Ascending aorta (tissue), 2 donors: ENCODE measurements at regions not wholly inside any gene's neighbourhood (a gene's known extent, or its start where the extent isn't known, plus 50 kb on each side); places are given as distances from the start of the nearest gene placed in this dataset.

Source experiments
- DNase-seq, 2 donors: peaks; one replicate each; pipeline ENCODE4 v3.0.0-alpha.2; 2019; ENCODE audit warnings: low spot score in 2 of 2
- H3K27ac ChIP-seq, 2 donors: fragments of 200-600 bp; sonication (generic); one replicate each; pipeline ENCODE4 v1.5.1; 2016 to 2017; ENCODE audit warnings: mild to moderate bottlenecking in 1 of 2
- H3K27me3 ChIP-seq: fragments of 200-600 bp; sonication (generic); one replicate; pipeline ENCODE4 v1.5.1; 2017
- H3K36me3 ChIP-seq, 2 donors: fragments of 200-600 bp; sonication (generic); one replicate each; pipeline ENCODE4 v1.5.1; 2016
- H3K4me1 ChIP-seq, 2 donors: fragments of 200-600 bp; sonication (generic); one replicate each; pipeline ENCODE4 v1.5.1; 2016 to 2017; ENCODE audit warnings: mild to moderate bottlenecking in 1 of 2
- H3K4me3 ChIP-seq, 2 donors: fragments of 200-600 bp; sonication (generic); one replicate each; pipeline ENCODE4 v1.5.1; 2016 to 2017; ENCODE audit warnings: mild to moderate bottlenecking in 1 of 2
- H3K9me3 ChIP-seq, 2 donors: fragments of 200-600 bp; sonication (generic); one replicate each; pipeline ENCODE4 v1.5.1; 2016
- intact Hi-C: fragments of 100-400 bp; cut with DNase I; formaldehyde crosslinking; loops from one replicate; pipeline ENCODE4 v1.15.1; 2023
- TF ChIP-seq, protein P1 (sequence below), 3 experiments: fragments of 200-600 bp in 2 of 3; fragments of 450-650 bp in 1 of 3; sonication (generic) in 2 of 3; IDR thresholded peaks; one replicate each; pipeline ENCODE4 v1.5.1; 2016 to 2019; ENCODE audit warnings: antibody characterized with exemption in 3 of 3, mild to moderate bottlenecking in 1 of 3, moderate library complexity in 1 of 3

DNA sequence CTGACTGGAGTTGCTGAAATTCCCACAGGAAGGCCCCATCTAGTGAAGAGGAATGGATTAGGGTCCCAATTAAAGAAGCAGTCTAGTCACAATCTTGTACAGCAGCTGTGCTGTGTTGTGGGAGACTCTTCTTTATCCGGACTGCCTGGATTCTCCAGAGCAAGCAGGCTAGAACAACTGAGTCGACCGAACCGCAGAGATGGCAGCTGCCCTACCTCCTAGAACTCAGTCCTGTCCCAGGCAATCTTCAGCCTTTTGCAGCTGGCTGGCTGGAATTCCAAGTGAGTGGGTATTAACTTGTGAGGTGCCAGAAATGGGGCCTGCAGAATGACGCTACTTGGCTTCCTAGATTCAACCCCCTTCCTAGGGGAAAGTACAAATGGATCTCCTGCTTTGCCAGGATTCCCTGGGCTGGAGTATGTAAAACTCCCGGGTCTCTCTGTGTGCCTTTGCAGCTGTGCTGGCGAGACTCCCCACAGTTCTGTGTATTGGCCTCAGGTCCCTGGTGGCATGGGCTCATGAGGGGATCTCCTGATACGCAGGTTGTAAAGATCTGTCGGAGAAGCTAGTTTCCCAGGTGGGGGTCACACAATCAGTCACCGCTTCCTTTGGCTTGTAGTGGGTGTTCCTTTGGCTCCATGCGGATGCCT is 1952.6 kb upstream of the LRRTM1 start:
- no peaks in the 10 kb centered on the region for H3K36me3 ChIP-seq
- no peak overlapping the region for H3K27ac ChIP-seq
- no peak overlapping the region for H3K4me3 ChIP-seq
- TF ChIP-seq, protein P1, sequence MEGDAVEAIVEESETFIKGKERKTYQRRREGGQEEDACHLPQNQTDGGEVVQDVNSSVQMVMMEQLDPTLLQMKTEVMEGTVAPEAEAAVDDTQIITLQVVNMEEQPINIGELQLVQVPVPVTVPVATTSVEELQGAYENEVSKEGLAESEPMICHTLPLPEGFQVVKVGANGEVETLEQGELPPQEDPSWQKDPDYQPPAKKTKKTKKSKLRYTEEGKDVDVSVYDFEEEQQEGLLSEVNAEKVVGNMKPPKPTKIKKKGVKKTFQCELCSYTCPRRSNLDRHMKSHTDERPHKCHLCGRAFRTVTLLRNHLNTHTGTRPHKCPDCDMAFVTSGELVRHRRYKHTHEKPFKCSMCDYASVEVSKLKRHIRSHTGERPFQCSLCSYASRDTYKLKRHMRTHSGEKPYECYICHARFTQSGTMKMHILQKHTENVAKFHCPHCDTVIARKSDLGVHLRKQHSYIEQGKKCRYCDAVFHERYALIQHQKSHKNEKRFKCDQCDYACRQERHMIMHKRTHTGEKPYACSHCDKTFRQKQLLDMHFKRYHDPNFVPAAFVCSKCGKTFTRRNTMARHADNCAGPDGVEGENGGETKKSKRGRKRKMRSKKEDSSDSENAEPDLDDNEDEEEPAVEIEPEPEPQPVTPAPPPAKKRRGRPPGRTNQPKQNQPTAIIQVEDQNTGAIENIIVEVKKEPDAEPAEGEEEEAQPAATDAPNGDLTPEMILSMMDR (IDR thresholded peaks at IDR 0.05): no peak
- H3K9me3 ChIP-seq: no peaks in the 10 kb centered on the region
- intact Hi-C loops: no loop called here
- no peaks in the 10 kb centered on the region for H3K4me1 ChIP-seq
- no peaks in the 10 kb centered on the region for H3K27me3 ChIP-seq
- DNase-seq: no peak

DNA sequence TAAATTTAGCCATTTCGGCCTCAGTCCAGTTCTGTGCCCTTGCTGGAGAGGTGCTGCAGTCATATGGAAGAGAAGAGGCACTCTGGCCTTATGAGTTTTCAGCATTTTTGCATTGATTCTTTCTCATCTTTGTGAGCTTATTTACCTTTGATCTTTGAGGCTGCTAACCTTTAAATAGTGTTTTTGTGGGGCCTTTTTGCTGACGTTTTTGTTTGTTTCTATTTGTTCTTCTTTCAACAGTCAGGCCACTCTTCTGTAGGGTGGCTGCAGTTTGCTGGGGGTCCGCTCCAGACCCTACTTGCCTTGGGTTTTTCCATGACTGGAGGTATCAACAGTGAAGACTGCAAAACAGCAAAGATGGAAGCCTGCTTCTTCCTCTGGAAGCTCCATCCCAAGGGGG is 1951.7 kb upstream of the LRRTM1 start:
- intact Hi-C loops: no loop called here

DNA sequence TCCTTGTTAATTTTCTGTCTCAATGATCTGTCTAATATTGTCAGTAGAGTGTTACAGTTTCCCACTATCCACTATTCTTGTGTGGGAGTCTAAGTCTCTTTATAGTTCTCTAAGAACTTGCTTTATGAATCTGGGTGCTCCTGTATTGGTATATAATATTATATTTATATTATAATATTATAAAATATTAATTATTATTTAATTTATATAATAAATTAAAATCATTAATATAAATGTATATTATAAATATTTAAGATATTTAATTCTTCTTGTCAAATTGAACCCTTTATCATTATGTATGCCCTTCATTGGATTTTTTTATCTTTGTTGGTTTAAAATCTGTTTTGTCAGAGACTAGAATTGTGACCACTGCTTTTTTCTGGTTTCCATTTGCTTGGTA is 1950.2 kb upstream of the LRRTM1 start:
- Histone ChIP-seq H3K27ac (no peak overlapping the region), H3K36me3 (no peaks in the 10 kb centered on the region), H3K4me3 (no peak overlapping the region), H3K4me1 (no peaks in the 10 kb centered on the region), H3K9me3 (no peaks in the 10 kb centered on the region), H3K27me3 (no peaks in the 10 kb centered on the region)
- DNase-seq: no peak
- intact Hi-C loops: no loop called here
- TF ChIP-seq, protein P1 (IDR thresholded peaks at IDR 0.05): no peak

More for the DNA sequence above, 1951.7 kb upstream of the LRRTM1 start:
- TF ChIP-seq, protein P1 (IDR thresholded peaks at IDR 0.05): no peak
- H3K4me3 ChIP-seq: no peak overlapping the region
- no peaks in the 10 kb centered on the region for H3K4me1 ChIP-seq
- no peaks in the 10 kb centered on the region for H3K36me3 ChIP-seq
- DNase-seq: no peak
- H3K27ac ChIP-seq: no peak overlapping the region
- H3K27me3 ChIP-seq: no peaks in the 10 kb centered on the region
- H3K9me3 ChIP-seq: no peaks in the 10 kb centered on the region

DNA sequence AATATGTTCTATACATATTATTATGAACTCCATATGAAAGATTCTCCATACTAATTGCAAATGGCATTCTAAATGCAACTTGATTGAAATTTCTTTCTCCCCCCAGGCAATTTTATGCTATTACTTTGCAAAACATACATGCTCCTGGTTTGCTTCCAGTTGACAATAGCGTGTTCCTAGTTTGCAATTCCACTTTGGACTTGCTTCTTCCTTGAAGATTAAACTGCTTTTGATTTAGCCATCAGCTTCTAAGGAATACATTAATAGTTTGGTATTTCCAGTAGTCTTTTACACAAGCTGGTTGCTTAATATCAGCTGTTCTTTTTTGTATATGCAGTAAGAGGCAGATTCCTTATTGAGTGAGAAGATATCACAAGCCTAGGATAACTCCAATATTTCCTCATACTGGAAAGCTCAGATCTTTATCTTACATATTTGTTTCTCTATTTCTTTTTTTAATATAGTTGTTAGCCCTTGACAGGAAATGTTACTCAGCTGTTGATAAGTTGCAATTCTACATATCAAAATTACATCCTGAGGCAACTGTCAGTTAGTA is 1941.7 kb upstream of the LRRTM1 start:
- Histone ChIP-seq H3K4me3 (no peak overlapping the region), H3K27ac (no peak overlapping the region), H3K36me3 (no peaks in the 10 kb centered on the region), H3K9me3 (no peaks in the 10 kb centered on the region), H3K27me3 (no peaks in the 10 kb centered on the region), H3K4me1 (no peaks in the 10 kb centered on the region)
- TF ChIP-seq, protein P1 (IDR thresholded peaks at IDR 0.05): no peak
- intact Hi-C loops: no loop called here
- DNase-seq: no peak

DNA sequence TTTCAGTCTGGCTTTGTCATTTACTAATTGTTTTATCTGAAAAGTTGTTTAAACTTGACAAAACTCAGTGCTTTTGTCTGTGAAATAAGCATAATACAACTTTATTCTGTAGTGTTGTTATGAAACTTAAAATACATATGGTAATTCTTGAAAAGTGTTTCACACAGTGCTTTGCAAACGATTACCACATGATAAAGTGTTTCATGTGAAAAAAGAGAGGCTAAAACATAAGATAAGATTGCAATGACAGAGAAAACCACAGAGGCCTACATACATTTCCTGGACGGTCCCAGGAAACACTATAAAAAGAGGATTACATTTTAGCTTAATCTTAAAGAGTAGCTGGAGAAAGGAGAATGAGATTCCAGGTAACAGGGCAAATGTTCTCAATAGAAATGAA is 1934.6 kb upstream of the LRRTM1 start:
- intact Hi-C loops: no loop called here
- Histone ChIP-seq H3K4me1 (no peaks in the 10 kb centered on the region), H3K36me3 (no peaks in the 10 kb centered on the region), H3K27ac (no peak overlapping the region), H3K27me3 (no peaks in the 10 kb centered on the region), H3K9me3 (peaks cover 0 to 4% of the 10 kb centered on the region in 2 donors), H3K4me3 (no peak overlapping the region)
- TF ChIP-seq, protein P1 (IDR thresholded peaks at IDR 0.05): no peak
- no peak for DNase-seq
